ENCODE measurements at regions not wholly inside any gene's neighbourhood (a gene's known extent, or its start where the extent isn't known, plus 50 kb on each side); places are given as distances from the start of the nearest gene placed in this dataset.
"Not testable (repeated sequence)": the region's sequence is repeated elsewhere in the genome, so short reads cannot be mapped to it uniquely, and the experiment has no call there.

GRCh38 chr11:22078063-22078462 is 114.8 kb upstream of the ANO5 start:
- DNase-seq = no peak

- no peak for DNase-seq
Observed at GRCh38 chr11:22079133-22079872, 113.6 kb upstream of the ANO5 start.

GRCh38 chr11:22082178-22082577 is 110.7 kb upstream of the ANO5 start:
- no peak for DNase-seq

GRCh38 chr11:22082788-22083187 is 110.1 kb upstream of the ANO5 start:
- DNase-seq = no peak

GRCh38 chr11:22084056-22084455 is 108.8 kb upstream of the ANO5 start:
- no peak for DNase-seq

GRCh38 chr11:22084564-22084963 is 108.3 kb upstream of the ANO5 start:
- no peak for DNase-seq

GRCh38 chr11:22089609-22090008 is 103.3 kb upstream of the ANO5 start:
- no peak for DNase-seq

GRCh38 chr11:22106566-22106965 is 86.3 kb upstream of the ANO5 start:
- no peak for DNase-seq

GRCh38 chr11:22115470-22116029 is 77.3 kb upstream of the ANO5 start:
- DNase-seq = no peak

GRCh38 chr11:22127981-22128380 is 64.9 kb upstream of the ANO5 start:
- DNase-seq = not testable (repeated sequence)

GRCh38 chr11:22130462-22131053 is 62.3 kb upstream of the ANO5 start:
- DNase-seq = no peak

GRCh38 chr11:22133776-22134175 is 59.1 kb upstream of the ANO5 start:
- DNase-seq = no peak

GRCh38 chr11:22138264-22138663 is 54.6 kb upstream of the ANO5 start:
- DNase-seq = no peak

Data from SHP77 treated with DMSO at 0.1 percent for 48 hours (cell line).